HEK293 (cell line): ENCODE measurements at regions not wholly inside any gene's neighbourhood (a gene's known extent, or its start where the extent isn't known, plus 50 kb on each side); places are given as distances from the start of the nearest gene placed in this dataset.

Source experiments
- CTCF ChIP-seq: fragments of 450-650 bp; formaldehyde crosslinking; IDR thresholded peaks from 2 replicates; pipeline ENCODE4 v1.5.1; 2016; ENCODE audit warnings: missing biosample characterization, missing genetic modification characterization
- ZBTB21 ChIP-seq: fragments of 450-650 bp; formaldehyde crosslinking; IDR thresholded peaks from 2 replicates; pipeline ENCODE4 v1.5.1; 2017; ENCODE audit warnings: missing biosample characterization, missing genetic modification characterization
- ZBTB7A ChIP-seq: fragments of 450-650 bp; formaldehyde crosslinking; IDR thresholded peaks from 2 replicates; pipeline ENCODE4 v1.5.1; 2016; ENCODE audit warnings: low read depth, missing biosample characterization, missing genetic modification characterization
- ZNF121 ChIP-seq: fragments of 450-650 bp; formaldehyde crosslinking; IDR thresholded peaks from 2 replicates; pipeline ENCODE4 v1.5.1; 2016; ENCODE audit warnings: missing biosample characterization, missing genetic modification characterization
- ZNF146 ChIP-seq: fragments of 450-650 bp; formaldehyde crosslinking; IDR thresholded peaks from 2 replicates; pipeline ENCODE4 v1.5.1; 2016; ENCODE audit warnings: missing biosample characterization, missing genetic modification characterization
- ZNF175 ChIP-seq: fragments of 450-650 bp; formaldehyde crosslinking; IDR thresholded peaks from 2 replicates; pipeline ENCODE4 v1.5.1; 2016; ENCODE audit warnings: missing biosample characterization, missing genetic modification characterization
- ZNF292 ChIP-seq: fragments of 450-650 bp; formaldehyde crosslinking; IDR thresholded peaks from 2 replicates; pipeline ENCODE4 v1.5.1; 2016; ENCODE audit warnings: low read depth, missing biosample characterization, missing genetic modification characterization, borderline replicate concordance
- ZNF626 ChIP-seq: fragments of 450-650 bp; sonication (Bioruptor Pico); formaldehyde crosslinking; IDR thresholded peaks from 2 replicates; pipeline ENCODE4 v1.5.1; 2018; ENCODE audit warnings: missing biosample characterization, missing genetic modification characterization, inconsistent platforms
- ZNF629 ChIP-seq: fragments of 450-650 bp; formaldehyde crosslinking; IDR thresholded peaks from 2 replicates; pipeline ENCODE4 v1.5.1; 2017; ENCODE audit warnings: missing biosample characterization, missing genetic modification characterization
- ZNF747 ChIP-seq: fragments of 450-650 bp; formaldehyde crosslinking; IDR thresholded peaks from 2 replicates; pipeline ENCODE4 v1.5.1; 2016; ENCODE audit warnings: missing biosample characterization, missing genetic modification characterization

GRCh38 chr18:24721388-24721787, 261.0 kb downstream of the HRH4 start:
- TF ChIP-seq ZNF626 (no peak), ZBTB7A (tag by site-specific recombination) (no peak), CTCF (tag by site-specific recombination) (no peak), ZNF121 (tag by site-specific recombination) (no peak), ZNF146 (tag by site-specific recombination) (no peak), ZNF292 (no peak), ZNF747 (tag by site-specific recombination) (no peak), ZNF629 (tag by site-specific recombination) (no peak), ZNF175 (tag by site-specific recombination) (no peak), ZBTB21 (tag by site-specific recombination) (no peak)
